HepG2 (cell line): ENCODE measurements at regions not wholly inside any gene's neighbourhood (a gene's known extent, or its start where the extent isn't known, plus 50 kb on each side); places are given as distances from the start of the nearest gene placed in this dataset.

Experiments used
- ATAC-seq: fragments of 200-7000 bp; cut with Tn5 transposase; 3 replicates; pipeline ENCODE4 v1.9.1; 2020; ENCODE audit warnings: mild to moderate bottlenecking, moderate library complexity
- BruUV-seq: library from RNA; stranded (reverse); fragments of 400-500 nt; replicated peaks from 2 replicates; lab custom pipeline; 2021; lab: Mats Ljungman, UMichigan
- CTCF ChIA-PET: fragments of 300-600 bp; formaldehyde crosslinking; extraction: SDS; loops from one replicate; lab custom pipeline; 2021; ENCODE audit warnings: low total read pairs, inconsistent platforms, low intra/inter-chr PET ratio; lab: Yijun Ruan, JAX
- POLR2A ChIA-PET: fragments of 350-600 bp; sonication (Branson Sonifier 250); formaldehyde crosslinking; loops from one replicate; lab custom pipeline; 2020; ENCODE audit warnings: antibody characterized with exemption, inconsistent platforms; lab: Yijun Ruan, JAX
- DNase-seq: peaks from one replicate; pipeline ENCODE4 v3.0.0-alpha.2; 2015; ENCODE audit warnings: low spot score
- FAIRE-seq: peaks from 3 replicates; lab custom pipeline; 2011; peaks lifted over from hg19 to GRCh38; lab: Jason Lieb, UNC
- H2AFZ ChIP-seq: one replicate; pipeline ENCODE4 v1.6.1; 2011; ENCODE audit warnings: low read length, inconsistent platforms
- H3K27ac ChIP-seq: fragments of 300-600 bp; 3 replicates; pipeline ENCODE4 v1.8.0; 2011; ENCODE audit warnings: mixed run types, mild to moderate bottlenecking, mixed read lengths, low read length, inconsistent platforms; ENCODE audit not compliant: insufficient read depth; ENCODE audit errors: extremely low read length
- H3K27me3 ChIP-seq, 2 experiments: fragments of 200-600 bp in 1 of 2; 2 replicates in 1 of 2; 3 replicates in 1 of 2; pipeline versions ENCODE4 v1.6.0 to v1.8.0; 2011; ENCODE audit warnings: low read length in 2 of 2, mild to moderate bottlenecking in 2 of 2, moderate library complexity in 2 of 2, inconsistent platforms in 1 of 2; ENCODE audit not compliant: insufficient read depth in 2 of 2, control insufficient read depth in 1 of 2
- H3K36me3 ChIP-seq, 2 experiments: fragments of 200-600 bp in 1 of 2; replicated peaks in 1 of 2; 2 replicates in 1 of 2; 3 replicates in 1 of 2; pipeline versions ENCODE4 v1.5.1 to v1.8.0; 2011; ENCODE audit warnings: low read length in 2 of 2, inconsistent platforms in 1 of 2; ENCODE audit not compliant: insufficient read depth in 2 of 2, control insufficient read depth in 1 of 2
- H3K4me1 ChIP-seq: 2 replicates; pipeline ENCODE4 v1.5.1; 2012; ENCODE audit warnings: low read length, inconsistent platforms; ENCODE audit not compliant: insufficient read depth
- H3K4me2 ChIP-seq: 2 replicates; pipeline ENCODE4 v1.6.0; 2011; ENCODE audit warnings: low read depth, low read length, inconsistent platforms
- H3K4me3 ChIP-seq, 3 experiments: fragments of 200-600 bp in 1 of 3; sonication (generic), shearing (Covaris generic) in 1 of 3; replicated peaks in 1 of 3; 2 replicates each; pipeline ENCODE4 v1.5.1; 2011 to 2016; ENCODE audit warnings: low read length in 3 of 3, inconsistent platforms in 2 of 3, low read depth in 2 of 3, mild to moderate bottlenecking in 2 of 3, control low read depth in 1 of 3, mixed read lengths in 1 of 3; ENCODE audit not compliant: insufficient read depth in 1 of 3
- H3K79me2 ChIP-seq: one replicate; pipeline ENCODE4 v1.6.1; 2011; ENCODE audit warnings: low read length, inconsistent platforms; ENCODE audit not compliant: insufficient read depth
- H3K9ac ChIP-seq: 2 replicates; pipeline ENCODE4 v1.6.0; 2011; ENCODE audit warnings: mild to moderate bottlenecking, low read depth, low read length, inconsistent platforms; ENCODE audit not compliant: insufficient read depth
- H3K9me3 ChIP-seq: 2 replicates; pipeline ENCODE4 v1.5.1; 2012; ENCODE audit warnings: mild to moderate bottlenecking, low read length
- H4K20me1 ChIP-seq: 2 replicates; pipeline ENCODE4 v1.6.0; 2011; ENCODE audit warnings: inconsistent platforms, mild to moderate bottlenecking, low read length, moderate library complexity; ENCODE audit not compliant: insufficient read depth
- CENPT ChIP-seq: sonication (generic); formaldehyde crosslinking; IDR thresholded peaks from 2 replicates; pipeline ENCODE4 v1.8.0; 2022; ENCODE audit warnings: low read depth, mild to moderate bottlenecking, moderate library complexity, missing genetic modification reagents
- CTCF ChIP-seq: sonication (generic); formaldehyde crosslinking; IDR thresholded peaks from 2 replicates; pipeline ENCODE4 v1.5.0; 2020; ENCODE audit warnings: mild to moderate bottlenecking, missing genetic modification reagents, moderate library complexity
- FOXK2 ChIP-seq: fragments of 450-650 bp; IDR thresholded peaks from 2 replicates; pipeline ENCODE4 v1.6.1; 2016
- FOXM1 ChIP-seq: sonication (generic); formaldehyde crosslinking; IDR thresholded peaks from 2 replicates; pipeline ENCODE4 v1.5.0; 2020; ENCODE audit warnings: missing genetic modification reagents
- HNRNPK ChIP-seq: fragments of 200-400 bp; formaldehyde crosslinking; IDR thresholded peaks from 2 replicates; pipeline ENCODE4 v1.6.1; 2018; ENCODE audit warnings: low read length, low read depth, moderate library complexity, mild to moderate bottlenecking; ENCODE audit not compliant: poor library complexity, severe bottlenecking
- KLF9 ChIP-seq: IDR thresholded peaks from 2 replicates; pipeline ENCODE4 v1.6.1; 2016; ENCODE audit warnings: low read depth
- MAF1 ChIP-seq: sonication (generic); formaldehyde crosslinking; IDR thresholded peaks from 2 replicates; pipeline ENCODE4 v1.5.0; 2020; ENCODE audit warnings: missing genetic modification reagents, borderline replicate concordance
- MEIS1 ChIP-seq: sonication (generic); formaldehyde crosslinking; IDR thresholded peaks from 2 replicates; pipeline ENCODE4 v1.9.0; 2021; ENCODE audit warnings: mild to moderate bottlenecking, missing genetic modification reagents, moderate library complexity, borderline replicate concordance
- SKI ChIP-seq: fragments of 450-650 bp; IDR thresholded peaks from one replicate; pipeline ENCODE4 v1.6.1; 2018; ENCODE audit warnings: mild to moderate bottlenecking; ENCODE audit not compliant: partially characterized antibody
- SMARCE1 ChIP-seq: fragments of 450-650 bp; IDR thresholded peaks from 2 replicates; pipeline ENCODE4 v1.6.1; 2017; ENCODE audit warnings: borderline replicate concordance
- SP4 ChIP-seq: sonication (generic); formaldehyde crosslinking; IDR thresholded peaks from 2 replicates; pipeline ENCODE4 v1.8.1; 2023; ENCODE audit warnings: mild to moderate bottlenecking, missing genetic modification reagents
- STAG1 ChIP-seq: sonication (generic); formaldehyde crosslinking; IDR thresholded peaks from 2 replicates; pipeline ENCODE4 v1.4.0; 2020; ENCODE audit warnings: missing genetic modification reagents
- TBL1XR1 ChIP-seq: fragments of 150-350 bp; IDR thresholded peaks from 2 replicates; pipeline ENCODE4 v1.6.1; 2014; ENCODE audit warnings: borderline replicate concordance, low read length; ENCODE audit not compliant: partially characterized antibody
- THRA ChIP-seq: sonication (generic); formaldehyde crosslinking; IDR thresholded peaks from 2 replicates; pipeline ENCODE4 v1.4.0; 2020; ENCODE audit warnings: missing genetic modification reagents, borderline replicate concordance
- ZBTB42 ChIP-seq: sonication (generic); formaldehyde crosslinking; IDR thresholded peaks from 2 replicates; pipeline ENCODE4 v1.5.0; 2020; ENCODE audit warnings: mild to moderate bottlenecking, missing genetic modification reagents
- ZFY ChIP-seq: sonication (generic); formaldehyde crosslinking; IDR thresholded peaks from 2 replicates; pipeline ENCODE4 v1.4.0; 2020; ENCODE audit warnings: missing genetic modification reagents
- ZNF101 ChIP-seq: sonication (generic); formaldehyde crosslinking; IDR thresholded peaks from 2 replicates; pipeline ENCODE4 v1.4.0; 2020; ENCODE audit warnings: mild to moderate bottlenecking, low read depth, missing genetic modification reagents, borderline replicate concordance
- ZNF138 ChIP-seq: sonication (generic); formaldehyde crosslinking; IDR thresholded peaks from 2 replicates; pipeline ENCODE4 v1.5.0; 2020; ENCODE audit warnings: mild to moderate bottlenecking, low read depth, missing genetic modification reagents
- ZNF30 ChIP-seq: sonication (generic); formaldehyde crosslinking; IDR thresholded peaks from 2 replicates; pipeline ENCODE4 v1.5.0; 2020; ENCODE audit warnings: mild to moderate bottlenecking, missing genetic modification reagents
- ZNF44 ChIP-seq: sonication (generic); formaldehyde crosslinking; IDR thresholded peaks from 2 replicates; pipeline ENCODE4 v1.5.1; 2020; ENCODE audit warnings: mild to moderate bottlenecking, missing genetic modification reagents
- WGBS: methylation state at CpG from one replicate; pipeline ENCODE4 v1.1.6; 2017; ENCODE audit warnings: low lambda C conversion rate; 5-methylcytosine and 5-hydroxymethylcytosine counted together
- in situ Hi-C: cut with HindIII; loops from 2 replicates; pipeline ENCODE4 v1.10.0; 2017; ENCODE audit warnings: low pct_unique_long_range_greater_than_20kb; ENCODE audit not compliant: extremely low pct_ligation_motif_present
- intact Hi-C: fragments of 100-400 bp; cut with micrococcal nuclease; formaldehyde crosslinking; loops from one replicate; pipeline ENCODE4 v1.10.0; 2022; ENCODE audit not compliant: unreplicated experiment

- no peak for DNase-seq
- intact Hi-C loops (no loop called here), in situ Hi-C loops (no loop called here)
- no peak for TF ChIP-seq ZFY (CRISPR knock-in tag)
- no peak for TF ChIP-seq CENPT (CRISPR knock-in tag)
- TF ChIP-seq CTCF (CRISPR knock-in tag), result no peak
- no peak for TF ChIP-seq MAF1 (CRISPR knock-in tag)
- TF ChIP-seq TBL1XR1, result no peak
- no peak for TF ChIP-seq FOXM1 (CRISPR knock-in tag)
- TF ChIP-seq ZNF101 (CRISPR knock-in tag), result no peak
- TF ChIP-seq ZNF138 (CRISPR knock-in tag), result no peak
- Histone ChIP-seq H3K9me3 (no peaks in the 10 kb centered on the region), H3K79me2 (no peaks in the 10 kb centered on the region), H3K27ac (no peak overlapping the region), H3K27me3 (no peaks in the 10 kb centered on the region), H3K9ac (no peak overlapping the region), H4K20me1 (no peaks in the 10 kb centered on the region), H2AFZ (no peak overlapping the region), H3K4me1 (no peaks in the 10 kb centered on the region), H3K36me3 (no peaks in the 10 kb centered on the region), H3K4me2 (no peak overlapping the region), H3K4me3 (no peak overlapping the region)
- FAIRE-seq, result no peak
- 5% methylated on average over 3 of the region's 3 CpGs for WGBS
- ChIA-PET CTCF (no interaction called here), POLR2A (no interaction called here)
- no peak for ATAC-seq
- BruUV-seq, result no TSS peak
Measured at GRCh38 chrX:148269513-148269912, 230.9 kb upstream of the AFF2 start.

GRCh38 chrX:148270499-148270898 lies 229.9 kb upstream of the AFF2 start:
- no peaks in the 10 kb centered on the region for H3K9me3 ChIP-seq
- no peak overlapping the region for H3K4me3 ChIP-seq
- H3K27me3 ChIP-seq, result no peaks in the 10 kb centered on the region
- ATAC-seq (no peak), DNase-seq (no peak), FAIRE-seq (no peak)
- WGBS, result 0% methylated on average over 2 of the region's 2 CpGs
- no peak overlapping the region for H2AFZ ChIP-seq
- no peak overlapping the region for H3K9ac ChIP-seq
- POLR2A ChIA-PET, result no interaction called here
- H4K20me1 ChIP-seq, result no peaks in the 10 kb centered on the region
- no peaks in the 10 kb centered on the region for H3K36me3 ChIP-seq
- in situ Hi-C loops (no loop called here), intact Hi-C loops (no loop called here)
- no TSS peak for BruUV-seq
- H3K27ac ChIP-seq, result no peak overlapping the region
- no peak overlapping the region for H3K4me2 ChIP-seq
- H3K79me2 ChIP-seq, result no peaks in the 10 kb centered on the region
- CTCF ChIA-PET, result no interaction called here
- no peaks in the 10 kb centered on the region for H3K4me1 ChIP-seq
- TF ChIP-seq SMARCE1 (no peak), KLF9 (CRISPR knock-in tag) (no peak), FOXK2 (no peak), MEIS1 (CRISPR knock-in tag) (no peak), ZBTB42 (CRISPR knock-in tag) (no peak), SKI (no peak), SP4 (CRISPR knock-in tag) (no peak), STAG1 (CRISPR knock-in tag) (no peak), THRA (CRISPR knock-in tag) (no peak), ZNF30 (CRISPR knock-in tag) (no peak), ZNF44 (CRISPR knock-in tag) (no peak), HNRNPK (no peak)
